Frontal cortex (tissue), 3 donors: ENCODE measurements at regions not wholly inside any gene's neighbourhood (a gene's known extent, or its start where the extent isn't known, plus 50 kb on each side); places are given as distances from the start of the nearest gene placed in this dataset.

Experiments used
- DNase-seq, 2 donors: peaks; one replicate each; pipeline ENCODE4 v3.0.0; 2012; ENCODE audit warnings: low spot score in 2 of 2
- FAIRE-seq: peaks from 2 replicates; lab custom pipeline; 2012; peaks lifted over from hg19 to GRCh38; lab: Jason Lieb, UNC
- donor health status: control.
- donor health status: control.
- donor health status: control.

DNA sequence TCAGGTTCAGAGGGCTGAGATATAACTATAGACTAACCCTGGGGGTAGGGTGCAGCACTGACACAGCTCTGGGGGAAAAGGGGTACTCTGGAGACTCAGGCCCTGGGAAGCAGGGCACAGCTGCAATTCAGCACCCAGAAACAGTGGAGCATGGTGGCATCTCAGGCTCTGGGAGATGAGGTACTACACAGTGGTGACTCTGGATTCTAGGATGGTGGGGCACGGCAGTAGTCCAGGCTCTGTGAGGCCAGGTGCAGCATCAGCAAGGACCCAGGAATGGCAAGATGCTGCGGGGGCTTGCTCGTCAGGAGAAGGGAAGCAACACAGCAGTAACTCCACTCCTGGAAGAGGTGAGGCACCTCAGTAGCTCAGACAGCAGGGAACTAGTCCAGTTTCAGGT is 271.5 kb upstream of the MOCS1 start:
- DNase-seq (no peak), FAIRE-seq (no peak)

DNA sequence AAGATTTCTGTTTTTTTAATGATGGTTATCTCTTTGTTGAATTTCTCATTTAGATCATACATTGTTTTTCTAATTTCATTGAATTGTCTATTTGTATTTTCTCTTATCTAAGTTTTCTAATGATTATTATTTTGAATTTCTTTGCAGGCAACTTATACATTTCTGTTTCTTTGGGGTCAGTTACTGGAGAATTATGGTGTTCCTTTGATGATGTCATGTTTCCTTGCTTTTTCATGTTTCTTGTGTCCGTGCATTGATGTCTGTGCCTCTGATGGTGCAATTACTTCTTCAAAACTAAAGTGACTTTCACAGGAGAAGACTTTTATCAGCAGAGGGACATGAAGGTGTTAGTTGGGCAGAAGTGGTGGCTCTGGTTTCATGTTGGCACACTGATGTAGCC is 270.7 kb upstream of the MOCS1 start:
- FAIRE-seq = no peak

GRCh38 chr6:40197371-40197770 is 263.1 kb upstream of the MOCS1 start:
- no peak for FAIRE-seq
- DNase-seq = no peak

More for the DNA sequence above, 270.7 kb upstream of the MOCS1 start:
- DNase-seq = no peak

- DNase-seq (no peak), FAIRE-seq (no peak)
Measured at GRCh38 chr6:40196135-40196518, 261.9 kb upstream of the MOCS1 start.

- DNase-seq (no peak), FAIRE-seq (no peak)
Measured at GRCh38 chr6:40195428-40196134, 261.3 kb upstream of the MOCS1 start.

DNA sequence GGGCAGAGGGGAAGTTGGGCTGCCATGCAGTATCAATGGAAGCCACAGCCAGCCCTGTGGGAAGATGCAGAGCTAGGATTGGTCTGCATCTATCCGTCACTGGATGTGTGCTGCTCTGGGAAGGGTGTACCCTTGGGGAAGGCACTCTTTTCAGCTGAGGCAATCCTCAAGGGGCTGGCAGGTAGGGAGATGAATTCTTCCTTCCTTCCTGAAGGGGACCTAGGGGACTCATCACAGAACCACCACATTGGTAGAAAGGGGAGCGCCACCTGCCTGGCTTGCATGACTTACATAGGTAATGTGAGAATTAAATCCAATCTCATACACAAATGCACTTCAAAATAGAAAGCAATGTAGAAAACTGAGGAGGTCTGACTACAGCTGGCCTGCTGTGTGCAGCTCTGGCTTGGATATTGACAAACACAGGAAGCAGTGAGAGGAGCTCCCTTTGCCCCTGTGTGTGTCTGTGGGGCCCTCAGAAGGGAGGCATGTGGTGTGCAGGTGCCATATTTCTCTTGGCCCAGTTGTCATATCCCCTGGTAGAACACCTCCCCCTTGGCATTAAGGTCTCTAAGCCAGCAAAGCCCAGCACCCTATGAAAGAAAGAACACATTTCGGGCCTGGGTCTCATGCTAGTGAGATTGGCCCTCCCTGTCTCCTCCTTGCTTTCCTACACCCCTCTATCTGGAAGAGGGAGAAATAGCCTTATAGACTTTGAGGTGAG is 260.3 kb upstream of the MOCS1 start:
- DNase-seq = no peak
- no peak for FAIRE-seq

DNA sequence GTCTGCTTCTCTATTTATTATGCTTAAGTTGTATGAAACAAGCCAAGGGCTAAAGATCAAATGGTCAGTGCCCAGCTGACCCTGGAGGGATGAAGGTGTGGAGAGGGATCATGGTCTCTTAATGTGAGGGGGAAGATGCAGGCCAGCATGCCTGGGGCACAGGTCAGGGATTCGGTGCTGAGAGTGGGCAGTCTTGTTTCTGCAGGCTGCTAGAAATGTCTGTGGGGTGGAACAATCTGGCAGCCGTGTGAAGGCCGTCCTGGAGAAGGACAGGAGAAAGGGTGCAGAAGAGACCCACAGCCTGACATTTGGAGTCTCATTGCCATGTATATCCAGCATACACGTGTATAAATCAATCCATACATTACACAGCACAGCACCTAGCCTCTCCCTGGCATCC is 258.3 kb upstream of the MOCS1 start:
- DNase-seq = no peak
- no peak for FAIRE-seq

DNA sequence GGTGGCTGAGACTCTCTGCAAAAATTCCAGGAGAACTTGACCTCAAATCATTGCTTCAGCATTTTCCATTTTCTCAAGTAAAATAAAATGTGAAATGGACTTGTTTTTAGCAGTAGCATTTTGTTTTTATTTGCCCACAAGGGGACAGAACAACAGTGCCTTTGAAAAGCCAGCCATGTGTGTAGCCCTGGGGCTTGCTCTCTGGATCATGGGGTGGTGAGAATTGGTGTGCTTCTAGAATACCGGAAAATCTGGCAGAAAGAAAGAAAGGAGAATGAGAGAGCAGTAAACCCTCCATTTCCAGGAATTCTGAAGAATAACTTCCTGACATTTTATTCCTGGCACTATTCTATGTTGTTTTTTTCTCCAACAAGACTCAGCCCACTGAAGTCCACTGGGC is 254.7 kb upstream of the MOCS1 start:
- FAIRE-seq (no peak), DNase-seq (no peak)

DNA sequence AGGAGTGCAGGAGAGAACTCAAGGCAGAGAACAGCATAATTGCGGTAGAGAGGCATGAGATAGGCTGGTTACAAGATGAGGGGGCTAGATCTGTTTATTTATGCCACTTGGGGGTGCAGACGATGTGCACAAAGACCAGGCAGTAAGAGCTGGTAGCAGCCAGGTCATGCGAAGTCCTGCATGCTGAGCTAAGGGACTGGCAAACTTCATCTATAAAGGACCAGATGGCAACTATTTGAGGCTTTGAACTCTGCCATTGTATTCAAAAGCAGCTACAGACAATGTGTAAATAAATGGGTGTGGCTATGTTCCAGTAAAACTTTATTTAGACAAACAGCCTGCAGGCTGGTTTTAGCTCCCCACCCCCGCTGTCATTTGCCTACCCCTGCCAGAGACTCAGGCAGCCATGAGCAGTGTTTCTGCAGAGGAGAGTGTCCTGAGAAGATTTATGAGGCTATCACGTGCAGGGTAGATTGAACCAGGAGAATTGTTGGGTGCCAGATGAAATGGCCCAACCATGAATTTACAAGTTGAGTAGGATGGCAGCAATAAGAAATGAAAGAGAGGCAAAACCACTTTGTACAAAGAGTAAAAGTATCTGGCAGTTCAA is 253.4 kb upstream of the MOCS1 start:
- FAIRE-seq = no peak
- no peak for DNase-seq

DNA sequence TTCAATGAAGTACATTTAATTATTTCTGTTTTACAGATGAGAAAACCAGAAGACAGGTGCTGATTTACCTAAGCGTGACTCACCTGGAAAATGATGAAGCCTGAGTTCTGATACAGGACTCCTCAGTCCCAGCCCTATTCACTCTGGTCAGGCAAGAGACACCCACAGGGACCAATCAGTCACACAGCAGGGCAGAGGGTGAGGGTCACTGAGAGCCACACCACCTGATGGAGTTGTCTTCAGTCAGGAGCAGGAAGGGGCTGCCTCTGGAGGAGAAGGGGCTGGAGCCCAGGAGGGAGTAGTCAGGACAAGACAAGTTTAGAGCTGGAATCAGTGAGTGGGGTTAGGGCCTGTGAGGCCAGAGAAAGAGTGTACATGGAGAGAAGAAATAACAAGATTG is 251.2 kb upstream of the MOCS1 start:
- FAIRE-seq (no peak), DNase-seq (no peak)

- no peak for FAIRE-seq
- no peak for DNase-seq
Measured at GRCh38 chr6:40183902-40184301, 249.6 kb upstream of the MOCS1 start.

- FAIRE-seq (no peak), DNase-seq (no peak)
Measured at GRCh38 chr6:40181367-40181766, 247.1 kb upstream of the MOCS1 start.

- FAIRE-seq (no peak), DNase-seq (no peak)
Measured at GRCh38 chr6:40180271-40180670, 246.0 kb upstream of the MOCS1 start.

DNA sequence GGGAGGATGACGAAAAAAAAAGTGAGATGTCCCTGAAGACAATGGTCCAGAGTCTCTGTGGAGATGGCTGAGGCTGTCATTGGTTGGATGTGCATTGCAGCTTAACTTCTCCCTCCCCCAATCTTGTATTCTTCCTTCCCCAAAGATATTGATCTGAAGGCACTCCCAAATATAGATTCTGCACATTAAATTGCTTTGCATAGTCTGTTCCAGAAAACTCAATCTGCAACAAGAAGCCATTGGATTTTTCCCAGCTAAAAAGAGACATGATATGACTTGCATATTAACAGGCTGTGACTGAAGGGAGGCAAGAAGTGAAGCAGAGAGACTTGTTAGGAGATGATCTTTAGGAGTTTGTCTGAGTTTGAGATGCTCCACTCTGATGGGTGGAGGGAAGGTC is 245.2 kb upstream of the MOCS1 start:
- DNase-seq (no peak), FAIRE-seq (no peak)

DNA sequence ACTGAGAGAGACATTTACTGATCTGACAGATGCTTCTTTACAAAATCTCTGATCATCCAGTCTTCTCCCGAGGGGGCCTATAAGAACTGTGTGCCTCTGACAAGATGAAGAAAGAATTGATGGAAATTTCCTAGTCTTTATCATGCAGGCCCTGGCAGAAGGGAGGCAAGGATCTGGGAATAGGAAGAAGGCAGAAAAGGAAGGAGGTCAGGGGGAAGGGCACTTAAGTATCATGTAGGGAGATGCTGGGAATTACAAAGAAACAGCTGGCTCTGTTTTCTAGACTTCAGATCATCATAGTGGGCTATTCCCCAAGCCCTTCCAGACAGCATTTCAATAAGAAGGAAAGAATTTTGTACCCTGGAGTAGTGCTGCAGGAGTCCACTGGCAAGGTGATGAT is 243.3 kb upstream of the MOCS1 start:
- FAIRE-seq = no peak
- no peak for DNase-seq

- DNase-seq = peak in 1 of 2 donors; percentile 14
- no peak for FAIRE-seq
Measured at GRCh38 chr6:40176152-40176551, 241.9 kb upstream of the MOCS1 start.

- DNase-seq = no peak
- FAIRE-seq = no peak
Measured at GRCh38 chr6:40172272-40172671, 238.0 kb upstream of the MOCS1 start.

- DNase-seq = no peak
- FAIRE-seq = no peak
Measured at GRCh38 chr6:40171343-40171742, 237.1 kb upstream of the MOCS1 start.

GRCh38 chr6:40170856-40171255 is 236.6 kb upstream of the MOCS1 start:
- no peak for FAIRE-seq

GRCh38 chr6:40169878-40170277 is 235.6 kb upstream of the MOCS1 start:
- DNase-seq = no peak
- no peak for FAIRE-seq

More at GRCh38 chr6:40170856-40171255, 236.6 kb upstream of the MOCS1 start:
- no peak for DNase-seq

DNA sequence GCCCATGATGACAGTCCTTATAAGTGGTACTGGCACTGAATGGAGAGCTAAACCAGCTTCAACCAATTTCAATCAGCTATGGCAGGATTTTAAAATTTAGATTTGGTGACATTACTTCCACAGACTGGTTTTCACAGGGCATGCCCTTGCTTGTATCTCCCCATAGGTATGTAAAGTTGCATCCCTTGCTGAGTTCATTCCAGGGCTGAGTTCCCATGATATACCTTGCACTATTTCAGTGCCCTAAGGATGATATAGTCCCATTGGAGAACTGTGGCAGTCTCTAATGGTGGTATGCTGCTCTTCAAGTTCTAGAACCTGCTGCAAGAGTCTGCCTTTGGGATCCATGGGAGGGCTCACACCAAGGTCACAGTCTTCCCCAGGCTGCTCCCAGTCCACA is 232.7 kb upstream of the MOCS1 start:
- no peak for FAIRE-seq

More for the DNA sequence above, 232.7 kb upstream of the MOCS1 start:
- DNase-seq = no peak
